ENCODE measurements at regions not wholly inside any gene's neighbourhood (a gene's known extent, or its start where the extent isn't known, plus 50 kb on each side); places are given as distances from the start of the nearest gene placed in this dataset.
"Not testable (repeated sequence)": the region's sequence is repeated elsewhere in the genome, so short reads cannot be mapped to it uniquely, and the experiment has no call there.

DNA sequence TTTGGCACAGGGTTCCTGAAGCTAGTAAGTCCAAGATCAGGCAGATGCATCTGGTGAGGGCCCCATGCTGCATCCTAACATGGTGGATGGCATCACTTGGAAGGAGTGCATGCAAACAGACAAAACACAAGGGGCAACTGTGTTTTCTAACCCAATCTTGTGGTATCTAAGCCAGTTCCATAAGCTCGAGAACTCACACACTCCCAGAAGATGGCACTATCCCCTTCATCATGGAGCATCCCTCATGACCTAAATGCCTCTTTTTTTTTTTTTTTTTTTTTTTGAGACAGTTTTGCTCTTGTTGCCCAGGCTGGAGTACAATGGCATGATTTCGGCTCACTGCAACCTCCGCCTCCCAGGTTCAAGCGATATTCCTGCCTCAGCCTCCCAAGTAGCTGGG is 1763.5 kb downstream of the SLITRK5 start:
- H3K27me3 Mint-ChIP-seq; H3K27ac Mint-ChIP-seq; H3K36me3 Mint-ChIP-seq (ENCODE audit: low read depth); H3K9me3 Mint-ChIP-seq; POLR2A ChIA-PET; H3K4me3 Mint-ChIP-seq; CTCF ChIA-PET; H3K4me1 Mint-ChIP-seq; DNase-seq: not testable (repeated sequence)

- no peak for DNase-seq
- no peak overlapping the region for H3K27ac Mint-ChIP-seq
- no peaks in the 10 kb centered on the region for H3K36me3 Mint-ChIP-seq (ENCODE audit: low read depth)
- H3K4me3 Mint-ChIP-seq, result no peak overlapping the region
- CTCF ChIA-PET, result no interaction called here
- POLR2A ChIA-PET, result no interaction called here
- H3K4me1 Mint-ChIP-seq, result no peaks in the 10 kb centered on the region
- H3K9me3 Mint-ChIP-seq, result no peaks in the 10 kb centered on the region
- H3K27me3 Mint-ChIP-seq, result no peaks in the 10 kb centered on the region
Observed at GRCh38 chr13:89454681-89455080, 1783.5 kb downstream of the SLITRK5 start.

GRCh38 chr13:89455225-89455624 is 1784.1 kb downstream of the SLITRK5 start:
- CTCF ChIA-PET, result no interaction called here
- H3K27me3 Mint-ChIP-seq, result no peaks in the 10 kb centered on the region
- no peaks in the 10 kb centered on the region for H3K9me3 Mint-ChIP-seq
- no peak for DNase-seq
- H3K27ac Mint-ChIP-seq, result no peak overlapping the region
- no peaks in the 10 kb centered on the region for H3K36me3 Mint-ChIP-seq (ENCODE audit: low read depth)
- no peaks in the 10 kb centered on the region for H3K4me1 Mint-ChIP-seq
- no peak overlapping the region for H3K4me3 Mint-ChIP-seq
- POLR2A ChIA-PET, result no interaction called here

DNA sequence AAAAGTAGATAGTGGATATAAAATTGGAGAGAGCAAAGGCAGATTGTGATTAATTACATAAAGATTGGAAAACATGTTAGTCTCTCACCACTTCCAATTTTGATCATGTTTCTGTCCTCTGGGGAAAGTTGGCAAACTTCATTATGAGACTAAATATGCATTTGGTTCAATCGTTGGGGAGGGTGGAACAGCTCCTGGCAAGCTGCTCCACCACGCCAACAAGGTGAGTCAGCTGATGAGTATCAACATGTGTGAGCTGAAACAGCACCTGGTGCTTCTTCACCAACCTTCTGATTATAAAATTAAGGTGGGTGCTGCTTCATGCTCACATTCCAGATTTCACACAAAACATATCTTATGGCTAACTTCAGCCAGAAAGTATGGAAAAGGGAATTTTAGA is 1784.6 kb downstream of the SLITRK5 start:
- DNase-seq, result no peak
- ChIA-PET CTCF (no interaction called here), POLR2A (no interaction called here)
- no peaks in the 10 kb centered on the region for H3K4me1 Mint-ChIP-seq
- H3K27ac Mint-ChIP-seq, result no peak overlapping the region
- no peaks in the 10 kb centered on the region for H3K36me3 Mint-ChIP-seq (ENCODE audit: low read depth)
- no peak overlapping the region for H3K4me3 Mint-ChIP-seq
- no peaks in the 10 kb centered on the region for H3K27me3 Mint-ChIP-seq
- H3K9me3 Mint-ChIP-seq, result no peaks in the 10 kb centered on the region

DNA sequence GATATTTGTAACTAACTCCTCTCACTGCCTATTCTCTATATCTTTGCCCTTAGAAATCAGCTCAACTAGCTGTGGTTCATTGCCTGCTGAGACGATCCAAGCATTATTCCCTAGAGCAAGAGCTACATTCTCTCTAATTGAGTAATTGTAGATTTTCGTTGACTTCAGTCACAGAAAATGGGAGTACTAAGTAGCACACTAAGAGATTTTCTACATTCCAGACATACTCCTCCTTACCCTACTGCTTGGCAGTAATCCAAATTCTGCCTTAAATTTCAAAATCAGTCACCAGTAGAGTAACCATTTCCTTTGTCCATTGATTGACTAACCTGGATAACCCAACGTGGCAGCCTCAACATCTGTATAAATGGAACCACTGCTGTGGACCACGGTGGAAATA is 1786.8 kb downstream of the SLITRK5 start:
- Mint-ChIP-seq H3K36me3 (ENCODE audit: low read depth) (no peaks in the 10 kb centered on the region), H3K9me3 (no peaks in the 10 kb centered on the region), H3K4me1 (no peaks in the 10 kb centered on the region), H3K27me3 (no peaks in the 10 kb centered on the region), H3K4me3 (no peak overlapping the region), H3K27ac (no peak overlapping the region)
- POLR2A ChIA-PET, result no interaction called here
- no peak for DNase-seq
- CTCF ChIA-PET, result no interaction called here

DNA sequence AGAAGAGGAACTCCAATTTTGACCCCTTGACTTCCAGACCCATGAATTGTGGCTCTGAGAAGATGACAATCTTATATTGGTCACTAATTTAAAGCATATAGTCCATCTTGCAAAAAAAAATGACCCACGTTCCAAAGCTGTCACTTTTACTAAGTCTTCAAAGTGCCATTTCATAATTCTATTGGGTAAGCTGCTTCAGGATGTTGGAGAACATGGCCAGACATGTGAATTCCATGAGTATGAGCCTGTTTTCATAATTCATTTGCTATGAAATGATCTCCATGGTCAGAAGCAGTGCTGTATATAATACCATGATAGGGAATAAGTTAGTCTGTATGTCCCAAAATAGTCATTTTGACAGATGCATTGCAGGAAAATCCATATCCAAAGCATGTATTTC is 1787.3 kb downstream of the SLITRK5 start:
- H3K36me3 Mint-ChIP-seq (ENCODE audit: low read depth), result no peaks in the 10 kb centered on the region
- H3K4me1 Mint-ChIP-seq, result no peaks in the 10 kb centered on the region
- no peak overlapping the region for H3K4me3 Mint-ChIP-seq
- CTCF ChIA-PET, result no interaction called here
- H3K9me3 Mint-ChIP-seq, result no peaks in the 10 kb centered on the region
- H3K27me3 Mint-ChIP-seq, result no peaks in the 10 kb centered on the region
- POLR2A ChIA-PET, result no interaction called here
- DNase-seq, result no peak
- H3K27ac Mint-ChIP-seq, result no peak overlapping the region

DNA sequence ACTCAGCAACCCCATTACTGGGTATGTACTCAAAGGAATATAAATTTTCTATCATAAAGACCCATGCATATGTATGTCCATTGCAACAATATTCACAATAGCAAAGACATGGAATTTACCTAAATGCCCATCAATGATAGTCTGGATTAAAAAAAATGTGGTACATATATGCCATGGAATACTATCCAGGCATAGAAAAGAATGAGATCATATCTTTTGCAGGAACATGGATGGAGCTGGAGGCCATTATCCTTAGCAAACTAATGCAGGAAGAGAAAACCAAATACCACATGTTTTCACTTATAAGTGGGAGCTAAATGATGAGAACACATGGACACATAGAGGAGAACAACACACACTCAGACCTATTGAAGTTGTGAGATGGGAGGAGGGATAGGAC is 1789.7 kb downstream of the SLITRK5 start:
- H3K4me1 Mint-ChIP-seq; H3K27ac Mint-ChIP-seq; CTCF ChIA-PET; DNase-seq; H3K27me3 Mint-ChIP-seq; H3K4me3 Mint-ChIP-seq; POLR2A ChIA-PET; H3K36me3 Mint-ChIP-seq (ENCODE audit: low read depth); H3K9me3 Mint-ChIP-seq: not testable (repeated sequence)

DNA sequence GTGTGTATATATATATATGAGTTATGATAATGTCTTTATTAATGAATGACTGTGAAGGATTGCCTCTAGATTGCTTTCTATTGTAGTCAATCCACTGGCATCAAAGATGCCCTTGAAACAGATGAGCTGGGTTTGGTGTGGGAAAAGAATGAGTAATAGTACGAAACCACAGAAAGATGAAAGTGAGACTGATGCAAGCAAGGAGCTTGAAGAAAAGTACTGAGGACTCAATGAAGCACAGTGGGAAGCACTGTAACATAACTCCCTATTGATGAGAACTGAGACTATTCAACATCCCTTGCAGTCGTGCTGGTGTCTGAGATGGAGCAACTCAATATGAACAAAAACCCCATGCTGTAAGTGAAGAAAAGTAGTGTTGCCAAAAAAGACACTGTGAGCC is 1794.2 kb downstream of the SLITRK5 start:
- no peak for DNase-seq
- no peaks in the 10 kb centered on the region for H3K36me3 Mint-ChIP-seq (ENCODE audit: low read depth)
- POLR2A ChIA-PET, result no interaction called here
- CTCF ChIA-PET, result no interaction called here
- no peaks in the 10 kb centered on the region for H3K27me3 Mint-ChIP-seq
- H3K9me3 Mint-ChIP-seq, result no peaks in the 10 kb centered on the region
- H3K27ac Mint-ChIP-seq, result no peak overlapping the region
- no peak overlapping the region for H3K4me3 Mint-ChIP-seq
- no peaks in the 10 kb centered on the region for H3K4me1 Mint-ChIP-seq

- Mint-ChIP-seq H3K4me3 (no peak overlapping the region), H3K27me3 (no peaks in the 10 kb centered on the region), H3K27ac (no peak overlapping the region), H3K4me1 (no peaks in the 10 kb centered on the region), H3K9me3 (no peaks in the 10 kb centered on the region), H3K36me3 (ENCODE audit: low read depth) (no peaks in the 10 kb centered on the region)
- ChIA-PET CTCF (no interaction called here), POLR2A (no interaction called here)
- DNase-seq, result no peak
Observed at GRCh38 chr13:89468081-89468480, 1796.9 kb downstream of the SLITRK5 start.

GRCh38 chr13:89470901-89471300 is 1799.7 kb downstream of the SLITRK5 start:
- ChIA-PET CTCF (no interaction called here), POLR2A (no interaction called here)
- Mint-ChIP-seq H3K36me3 (ENCODE audit: low read depth) (no peaks in the 10 kb centered on the region), H3K27ac (no peak overlapping the region), H3K4me3 (no peak overlapping the region), H3K4me1 (no peaks in the 10 kb centered on the region), H3K27me3 (no peaks in the 10 kb centered on the region), H3K9me3 (peaks cover 6% of the 10 kb centered on the region)
- DNase-seq, result no peak

GRCh38 chr13:89474432-89474831 is 1803.3 kb downstream of the SLITRK5 start:
- no peak overlapping the region for H3K4me3 Mint-ChIP-seq
- ChIA-PET POLR2A (no interaction called here), CTCF (no interaction called here)
- peaks cover 9% of the 10 kb centered on the region for H3K9me3 Mint-ChIP-seq
- DNase-seq, result no peak
- H3K36me3 Mint-ChIP-seq (ENCODE audit: low read depth), result no peaks in the 10 kb centered on the region
- H3K27me3 Mint-ChIP-seq, result no peaks in the 10 kb centered on the region
- H3K27ac Mint-ChIP-seq, result no peak overlapping the region
- H3K4me1 Mint-ChIP-seq, result no peaks in the 10 kb centered on the region

- POLR2A ChIA-PET, result no interaction called here
- no peak overlapping the region for H3K27ac Mint-ChIP-seq
- H3K27me3 Mint-ChIP-seq, result no peaks in the 10 kb centered on the region
- H3K9me3 Mint-ChIP-seq, result peaks cover 2% of the 10 kb centered on the region
- no peak for DNase-seq
- CTCF ChIA-PET, result no interaction called here
- no peak overlapping the region for H3K4me3 Mint-ChIP-seq
- H3K36me3 Mint-ChIP-seq (ENCODE audit: low read depth), result no peaks in the 10 kb centered on the region
- H3K4me1 Mint-ChIP-seq, result no peaks in the 10 kb centered on the region
Observed at GRCh38 chr13:89486065-89486464, 1814.9 kb downstream of the SLITRK5 start.

- CTCF ChIA-PET, result interaction anchor here (0.6 kb wide), 1 partner anchor 127 kb away, joined by 3 read pairs; no protein-coding TSS in a partner anchor
- Mint-ChIP-seq H3K9me3 (peaks cover 5% of the 10 kb centered on the region), H3K4me1 (no peaks in the 10 kb centered on the region), H3K27me3 (no peaks in the 10 kb centered on the region), H3K36me3 (ENCODE audit: low read depth) (no peaks in the 10 kb centered on the region), H3K4me3 (no peak overlapping the region), H3K27ac (no peak overlapping the region)
- POLR2A ChIA-PET, result no interaction called here
- no peak for DNase-seq
Observed at GRCh38 chr13:89486709-89487108, 1815.5 kb downstream of the SLITRK5 start.

GRCh38 chr13:89490661-89491060 is 1819.5 kb downstream of the SLITRK5 start:
- Mint-ChIP-seq H3K27me3 (no peaks in the 10 kb centered on the region), H3K9me3 (peaks cover 5% of the 10 kb centered on the region), H3K4me1 (no peaks in the 10 kb centered on the region), H3K4me3 (no peak overlapping the region), H3K36me3 (ENCODE audit: low read depth) (no peaks in the 10 kb centered on the region), H3K27ac (no peak overlapping the region)
- no peak for DNase-seq
- CTCF ChIA-PET, result no interaction called here
- POLR2A ChIA-PET, result no interaction called here

DNA sequence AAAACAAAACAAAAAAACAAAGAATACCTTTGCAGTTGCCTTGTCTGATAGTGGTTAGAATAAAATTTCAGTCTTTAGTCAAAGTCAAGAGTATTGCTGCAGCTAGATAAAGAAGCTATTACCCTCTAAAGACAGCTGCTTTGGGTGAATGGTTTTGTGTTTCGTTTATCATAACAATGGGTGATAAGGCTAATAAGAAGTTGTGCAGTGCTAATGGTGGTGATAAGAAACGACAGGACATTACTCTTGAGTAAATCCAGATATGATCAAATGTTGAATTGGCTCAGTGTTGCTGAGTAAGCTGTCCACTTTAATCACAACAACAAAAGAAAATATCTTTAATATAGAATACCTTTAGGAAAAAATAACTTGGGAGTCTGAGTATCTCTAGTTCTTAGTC is 1825.3 kb downstream of the SLITRK5 start:
- Mint-ChIP-seq H3K4me3 (no peak overlapping the region), H3K9me3 (peaks cover 2% of the 10 kb centered on the region), H3K27me3 (no peaks in the 10 kb centered on the region), H3K36me3 (ENCODE audit: low read depth) (no peaks in the 10 kb centered on the region), H3K27ac (no peak overlapping the region), H3K4me1 (no peaks in the 10 kb centered on the region)
- POLR2A ChIA-PET, result no interaction called here
- CTCF ChIA-PET, result no interaction called here
- DNase-seq, result no peak

Measured in activated CD4-positive, alpha-beta memory T cell treated with anti-CD3 and anti-CD28 coated beads, Interleukin-2, amount 10 ng/mL, durations not matched to agents 7 days and 5 days (primary cell).